GM23338 (cell line): ENCODE measurements at regions not wholly inside any gene's neighbourhood (a gene's known extent, or its start where the extent isn't known, plus 50 kb on each side); places are given as distances from the start of the nearest gene placed in this dataset.

Experiments
- ATAC-seq: fragments of 200-7000 bp; cut with Tn5 transposase; 3 replicates; pipeline ENCODE4 v1.9.1; 2020
- DNase-seq: peaks from one replicate; pipeline ENCODE4 v3.0.0-alpha.2; 2015; ENCODE audit warnings: low spot score
- H2AFZ ChIP-seq: fragments of 200-600 bp; sonication (generic); 2 replicates; pipeline ENCODE4 v1.8.0; 2016; ENCODE audit warnings: antibody characterized with exemption, mild to moderate bottlenecking, moderate library complexity
- H3F3A ChIP-seq: fragments of 200-600 bp; sonication (generic); replicated peaks from 2 replicates; pipeline ENCODE4 v1.8.0; 2017; ENCODE audit warnings: antibody characterized with exemption, mixed run types, low read depth
- H3K27ac ChIP-seq: fragments of 200-600 bp; sonication (generic); 2 replicates; pipeline ENCODE4 v1.6.1; 2016; ENCODE audit warnings: low read depth
- H3K27me3 ChIP-seq: fragments of 200-600 bp; sonication (generic); 2 replicates; pipeline ENCODE4 v1.8.0; 2016; ENCODE audit warnings: mild to moderate bottlenecking, mixed run types, moderate library complexity; ENCODE audit not compliant: insufficient read depth
- H3K36me3 ChIP-seq: fragments of 200-600 bp; sonication (generic); 2 replicates; pipeline ENCODE4 v1.8.0; 2016; ENCODE audit warnings: mild to moderate bottlenecking; ENCODE audit not compliant: insufficient read depth
- H3K4me1 ChIP-seq: fragments of 200-600 bp; sonication (generic); 2 replicates; pipeline ENCODE4 v1.8.0; 2016; ENCODE audit warnings: mild to moderate bottlenecking, moderate library complexity; ENCODE audit not compliant: insufficient read depth
- H3K4me2 ChIP-seq: fragments of 200-600 bp; sonication (generic); 2 replicates; pipeline ENCODE4 v1.7.1; 2017; ENCODE audit warnings: mixed run types
- H3K4me3 ChIP-seq: fragments of 200-600 bp; sonication (generic); 2 replicates; pipeline ENCODE4 v1.6.1; 2016; ENCODE audit warnings: mixed run types
- H3K79me2 ChIP-seq: fragments of 200-600 bp; sonication (generic); replicated peaks from 2 replicates; pipeline ENCODE4 v1.8.0; 2017; ENCODE audit warnings: mild to moderate bottlenecking; ENCODE audit not compliant: insufficient read depth
- H3K9me2 ChIP-seq: fragments of 200-600 bp; sonication (generic); 2 replicates; pipeline ENCODE4 v1.8.0; 2017; ENCODE audit not compliant: insufficient read depth
- H4K20me1 ChIP-seq: fragments of 200-600 bp; sonication (generic); replicated peaks from 2 replicates; pipeline ENCODE4 v1.8.0; 2017; ENCODE audit warnings: mild to moderate bottlenecking; ENCODE audit not compliant: insufficient read depth
- H3K27ac Mint-ChIP-seq: 2 replicates; pipeline ENCODE4 v1.8.0; 2020; ENCODE audit warnings: inconsistent platforms, mild to moderate bottlenecking, moderate library complexity, mixed read lengths
- H3K27me3 Mint-ChIP-seq: 3 replicates; pipeline ENCODE4 v1.8.0; 2022; ENCODE audit warnings: low read depth, mild to moderate bottlenecking, moderate library complexity, mixed read lengths, inconsistent platforms; ENCODE audit not compliant: insufficient read depth, poor library complexity
- H3K36me3 Mint-ChIP-seq: 3 replicates; pipeline ENCODE4 v1.8.0; 2021; ENCODE audit warnings: low read depth, mild to moderate bottlenecking, inconsistent platforms, moderate library complexity, mixed read lengths
- H3K4me1 Mint-ChIP-seq: 3 replicates; pipeline ENCODE4 v1.8.0; 2020; ENCODE audit warnings: mild to moderate bottlenecking, inconsistent platforms, mixed read lengths
- H3K4me3 Mint-ChIP-seq: 3 replicates; pipeline ENCODE4 v1.8.0; 2021; ENCODE audit warnings: moderate library complexity, mild to moderate bottlenecking, inconsistent platforms, mixed read lengths
- H3K9me3 Mint-ChIP-seq: 3 replicates; pipeline ENCODE4 v1.8.0; 2020; ENCODE audit warnings: moderate library complexity, mild to moderate bottlenecking, inconsistent platforms, mixed read lengths
- CREB1 ChIP-seq: fragments of 250-450 bp; sonication (Bioruptor Pico); IDR thresholded peaks from 2 replicates; pipeline ENCODE4 v1.5.0; 2020; ENCODE audit warnings: low read depth, mild to moderate bottlenecking, moderate library complexity
- EZH2 ChIP-seq: fragments of 200-600 bp; sonication (generic); IDR thresholded peaks from one replicate; pipeline ENCODE4 v1.8.0; 2017; ENCODE audit warnings: antibody characterized with exemption, mild to moderate bottlenecking, low read depth; ENCODE audit not compliant: unreplicated experiment
- EZH2phosphoT487 ChIP-seq: fragments of 200-600 bp; sonication (generic); IDR thresholded peaks from one replicate; pipeline ENCODE4 v1.8.1; 2018; ENCODE audit warnings: antibody characterized with exemption; ENCODE audit not compliant: unreplicated experiment
- JUNB ChIP-seq: IDR thresholded peaks from one replicate; pipeline ENCODE4 v1.6.1; 2016; ENCODE audit warnings: antibody characterized with exemption; ENCODE audit not compliant: unreplicated experiment
- NANOG ChIP-seq: IDR thresholded peaks from 2 replicates; pipeline ENCODE4 v1.6.1; 2016; ENCODE audit warnings: antibody characterized with exemption, borderline replicate concordance
- POLR2AphosphoS5 ChIP-seq: IDR thresholded peaks from 2 replicates; pipeline ENCODE4 v1.6.1; 2016; ENCODE audit warnings: antibody characterized with exemption, low read depth
- STAT1 ChIP-seq: IDR thresholded peaks from one replicate; pipeline ENCODE4 v1.6.1; 2016; ENCODE audit warnings: antibody characterized with exemption; ENCODE audit not compliant: unreplicated experiment
- ZNF114 ChIP-seq: fragments of 250-450 bp; sonication (Bioruptor Pico); IDR thresholded peaks from 2 replicates; pipeline ENCODE4 v1.5.0; 2020; ENCODE audit warnings: mild to moderate bottlenecking, moderate library complexity
- ZNF331 ChIP-seq: fragments of 250-450 bp; sonication (Bioruptor Pico); IDR thresholded peaks from 2 replicates; pipeline ENCODE4 v1.5.0; 2020; ENCODE audit warnings: low read depth, mild to moderate bottlenecking, moderate library complexity
- TF ChIP-seq, protein P1 (sequence below): fragments of 250-450 bp; sonication (Bioruptor Pico); IDR thresholded peaks from 2 replicates; pipeline ENCODE4 v1.5.0; 2020; ENCODE audit warnings: mild to moderate bottlenecking, moderate library complexity
- TF ChIP-seq, protein P2 (sequence below): IDR thresholded peaks from one replicate; pipeline ENCODE4 v1.6.1; 2018; ENCODE audit warnings: antibody characterized with exemption; ENCODE audit not compliant: unreplicated experiment
- TF ChIP-seq, protein P3 (sequence below): IDR thresholded peaks from 2 replicates; pipeline ENCODE4 v1.6.1; 2016; ENCODE audit warnings: antibody characterized with exemption

DNA sequence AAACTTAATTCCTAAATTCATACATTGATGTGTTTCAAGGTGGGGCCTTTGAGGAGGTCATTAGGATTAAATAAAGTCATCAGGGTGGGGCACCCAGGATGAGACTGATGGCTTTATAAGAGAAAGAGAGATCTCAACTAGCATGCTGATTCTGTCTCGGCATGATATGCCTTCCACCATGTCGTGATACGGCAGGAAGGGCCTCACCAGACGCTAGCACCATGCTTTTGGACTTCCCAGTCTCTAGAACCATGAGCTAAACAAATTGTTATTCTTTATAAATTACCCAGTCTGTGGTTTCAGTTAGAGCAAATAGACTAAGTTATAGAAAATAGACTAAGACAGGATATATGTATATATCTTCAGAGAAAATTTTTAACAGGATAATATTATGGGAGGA lies 759.6 kb downstream of the MED13L start:
- no peaks in the 10 kb centered on the region for H3F3A ChIP-seq
- no peaks in the 10 kb centered on the region for H4K20me1 ChIP-seq
- Mint-ChIP-seq H3K9me3 (peaks cover 41% of the 10 kb centered on the region), H3K4me1 (peaks cover 15% of the 10 kb centered on the region), H3K4me3 (no peak overlapping the region), H3K27me3 (no peaks in the 10 kb centered on the region), H3K27ac (no peak overlapping the region), H3K36me3 (peaks cover 17% of the 10 kb centered on the region; the same call in 2 of the 3 replicates)
- no peak overlapping the region for H3K4me2 ChIP-seq
- peaks cover 4% of the 10 kb centered on the region; the same call in 1 of the 2 replicates for H3K4me1 ChIP-seq
- H2AFZ ChIP-seq: no peak overlapping the region
- no peaks in the 10 kb centered on the region for H3K36me3 ChIP-seq
- TF ChIP-seq, protein P1, sequence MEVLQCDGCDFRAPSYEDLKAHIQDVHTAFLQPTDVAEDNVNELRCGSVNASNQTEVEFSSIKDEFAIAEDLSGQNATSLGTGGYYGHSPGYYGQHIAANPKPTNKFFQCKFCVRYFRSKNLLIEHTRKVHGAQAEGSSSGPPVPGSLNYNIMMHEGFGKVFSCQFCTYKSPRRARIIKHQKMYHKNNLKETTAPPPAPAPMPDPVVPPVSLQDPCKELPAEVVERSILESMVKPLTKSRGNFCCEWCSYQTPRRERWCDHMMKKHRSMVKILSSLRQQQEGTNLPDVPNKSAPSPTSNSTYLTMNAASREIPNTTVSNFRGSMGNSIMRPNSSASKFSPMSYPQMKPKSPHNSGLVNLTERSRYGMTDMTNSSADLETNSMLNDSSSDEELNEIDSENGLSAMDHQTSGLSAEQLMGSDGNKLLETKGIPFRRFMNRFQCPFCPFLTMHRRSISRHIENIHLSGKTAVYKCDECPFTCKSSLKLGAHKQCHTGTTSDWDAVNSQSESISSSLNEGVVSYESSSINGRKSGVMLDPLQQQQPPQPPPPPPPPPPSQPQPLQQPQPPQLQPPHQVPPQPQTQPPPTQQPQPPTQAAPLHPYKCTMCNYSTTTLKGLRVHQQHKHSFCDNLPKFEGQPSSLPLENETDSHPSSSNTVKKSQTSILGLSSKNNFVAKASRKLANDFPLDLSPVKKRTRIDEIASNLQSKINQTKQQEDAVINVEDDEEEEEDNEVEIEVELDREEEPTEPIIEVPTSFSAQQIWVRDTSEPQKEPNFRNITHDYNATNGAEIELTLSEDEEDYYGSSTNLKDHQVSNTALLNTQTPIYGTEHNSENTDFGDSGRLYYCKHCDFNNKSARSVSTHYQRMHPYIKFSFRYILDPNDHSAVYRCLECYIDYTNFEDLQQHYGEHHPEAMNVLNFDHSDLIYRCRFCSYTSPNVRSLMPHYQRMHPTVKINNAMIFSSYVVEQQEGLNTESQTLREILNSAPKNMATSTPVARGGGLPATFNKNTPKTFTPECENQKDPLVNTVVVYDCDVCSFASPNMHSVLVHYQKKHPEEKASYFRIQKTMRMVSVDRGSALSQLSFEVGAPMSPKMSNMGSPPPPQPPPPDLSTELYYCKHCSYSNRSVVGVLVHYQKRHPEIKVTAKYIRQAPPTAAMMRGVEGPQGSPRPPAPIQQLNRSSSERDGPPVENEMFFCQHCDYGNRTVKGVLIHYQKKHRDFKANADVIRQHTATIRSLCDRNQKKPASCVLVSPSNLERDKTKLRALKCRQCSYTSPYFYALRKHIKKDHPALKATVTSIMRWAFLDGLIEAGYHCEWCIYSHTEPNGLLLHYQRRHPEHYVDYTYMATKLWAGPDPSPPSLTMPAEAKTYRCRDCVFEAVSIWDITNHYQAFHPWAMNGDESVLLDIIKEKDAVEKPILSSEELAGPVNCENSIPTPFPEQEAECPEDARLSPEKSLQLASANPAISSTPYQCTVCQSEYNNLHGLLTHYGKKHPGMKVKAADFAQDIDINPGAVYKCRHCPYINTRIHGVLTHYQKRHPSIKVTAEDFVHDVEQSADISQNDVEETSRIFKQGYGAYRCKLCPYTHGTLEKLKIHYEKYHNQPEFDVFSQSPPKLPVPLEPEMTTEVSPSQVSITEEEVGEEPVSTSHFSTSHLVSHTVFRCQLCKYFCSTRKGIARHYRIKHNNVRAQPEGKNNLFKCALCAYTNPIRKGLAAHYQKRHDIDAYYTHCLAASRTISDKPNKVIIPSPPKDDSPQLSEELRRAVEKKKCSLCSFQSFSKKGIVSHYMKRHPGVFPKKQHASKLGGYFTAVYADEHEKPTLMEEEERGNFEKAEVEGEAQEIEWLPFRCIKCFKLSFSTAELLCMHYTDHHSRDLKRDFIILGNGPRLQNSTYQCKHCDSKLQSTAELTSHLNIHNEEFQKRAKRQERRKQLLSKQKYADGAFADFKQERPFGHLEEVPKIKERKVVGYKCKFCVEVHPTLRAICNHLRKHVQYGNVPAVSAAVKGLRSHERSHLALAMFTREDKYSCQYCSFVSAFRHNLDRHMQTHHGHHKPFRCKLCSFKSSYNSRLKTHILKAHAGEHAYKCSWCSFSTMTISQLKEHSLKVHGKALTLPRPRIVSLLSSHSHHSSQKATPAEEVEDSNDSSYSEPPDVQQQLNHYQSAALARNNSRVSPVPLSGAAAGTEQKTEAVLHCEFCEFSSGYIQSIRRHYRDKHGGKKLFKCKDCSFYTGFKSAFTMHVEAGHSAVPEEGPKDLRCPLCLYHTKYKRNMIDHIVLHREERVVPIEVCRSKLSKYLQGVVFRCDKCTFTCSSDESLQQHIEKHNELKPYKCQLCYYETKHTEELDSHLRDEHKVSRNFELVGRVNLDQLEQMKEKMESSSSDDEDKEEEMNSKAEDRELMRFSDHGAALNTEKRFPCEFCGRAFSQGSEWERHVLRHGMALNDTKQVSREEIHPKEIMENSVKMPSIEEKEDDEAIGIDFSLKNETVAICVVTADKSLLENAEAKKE: no peak
- TF ChIP-seq, protein P2, sequence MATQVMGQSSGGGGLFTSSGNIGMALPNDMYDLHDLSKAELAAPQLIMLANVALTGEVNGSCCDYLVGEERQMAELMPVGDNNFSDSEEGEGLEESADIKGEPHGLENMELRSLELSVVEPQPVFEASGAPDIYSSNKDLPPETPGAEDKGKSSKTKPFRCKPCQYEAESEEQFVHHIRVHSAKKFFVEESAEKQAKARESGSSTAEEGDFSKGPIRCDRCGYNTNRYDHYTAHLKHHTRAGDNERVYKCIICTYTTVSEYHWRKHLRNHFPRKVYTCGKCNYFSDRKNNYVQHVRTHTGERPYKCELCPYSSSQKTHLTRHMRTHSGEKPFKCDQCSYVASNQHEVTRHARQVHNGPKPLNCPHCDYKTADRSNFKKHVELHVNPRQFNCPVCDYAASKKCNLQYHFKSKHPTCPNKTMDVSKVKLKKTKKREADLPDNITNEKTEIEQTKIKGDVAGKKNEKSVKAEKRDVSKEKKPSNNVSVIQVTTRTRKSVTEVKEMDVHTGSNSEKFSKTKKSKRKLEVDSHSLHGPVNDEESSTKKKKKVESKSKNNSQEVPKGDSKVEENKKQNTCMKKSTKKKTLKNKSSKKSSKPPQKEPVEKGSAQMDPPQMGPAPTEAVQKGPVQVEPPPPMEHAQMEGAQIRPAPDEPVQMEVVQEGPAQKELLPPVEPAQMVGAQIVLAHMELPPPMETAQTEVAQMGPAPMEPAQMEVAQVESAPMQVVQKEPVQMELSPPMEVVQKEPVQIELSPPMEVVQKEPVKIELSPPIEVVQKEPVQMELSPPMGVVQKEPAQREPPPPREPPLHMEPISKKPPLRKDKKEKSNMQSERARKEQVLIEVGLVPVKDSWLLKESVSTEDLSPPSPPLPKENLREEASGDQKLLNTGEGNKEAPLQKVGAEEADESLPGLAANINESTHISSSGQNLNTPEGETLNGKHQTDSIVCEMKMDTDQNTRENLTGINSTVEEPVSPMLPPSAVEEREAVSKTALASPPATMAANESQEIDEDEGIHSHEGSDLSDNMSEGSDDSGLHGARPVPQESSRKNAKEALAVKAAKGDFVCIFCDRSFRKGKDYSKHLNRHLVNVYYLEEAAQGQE: no peak
- TF ChIP-seq STAT1 (no peak), EZH2 (no peak), ZNF331 (no peak), EZH2phosphoT487 (no peak), ZNF114 (CRISPR knock-in tag) (no peak), POLR2AphosphoS5 (no peak), NANOG (no peak), JUNB (no peak), CREB1 (CRISPR knock-in tag) (no peak)
- TF ChIP-seq, protein P3, sequence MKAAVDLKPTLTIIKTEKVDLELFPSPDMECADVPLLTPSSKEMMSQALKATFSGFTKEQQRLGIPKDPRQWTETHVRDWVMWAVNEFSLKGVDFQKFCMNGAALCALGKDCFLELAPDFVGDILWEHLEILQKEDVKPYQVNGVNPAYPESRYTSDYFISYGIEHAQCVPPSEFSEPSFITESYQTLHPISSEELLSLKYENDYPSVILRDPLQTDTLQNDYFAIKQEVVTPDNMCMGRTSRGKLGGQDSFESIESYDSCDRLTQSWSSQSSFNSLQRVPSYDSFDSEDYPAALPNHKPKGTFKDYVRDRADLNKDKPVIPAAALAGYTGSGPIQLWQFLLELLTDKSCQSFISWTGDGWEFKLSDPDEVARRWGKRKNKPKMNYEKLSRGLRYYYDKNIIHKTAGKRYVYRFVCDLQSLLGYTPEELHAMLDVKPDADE: no peak
- H3K9me2 ChIP-seq: no peaks in the 10 kb centered on the region; the same call in 1 of the 2 replicates
- no peaks in the 10 kb centered on the region for H3K27me3 ChIP-seq
- H3K79me2 ChIP-seq: no peaks in the 10 kb centered on the region
- DNase-seq (no peak), ATAC-seq (no peak)
- no peak overlapping the region for H3K27ac ChIP-seq
- H3K4me3 ChIP-seq: no peak overlapping the region
